Dermis blood vessel endothelial cell (primary cell): ENCODE measurements at regions not wholly inside any gene's neighbourhood (a gene's known extent, or its start where the extent isn't known, plus 50 kb on each side); places are given as distances from the start of the nearest gene placed in this dataset.

ENCODE experiments used
- DNase-seq: peaks from one replicate; pipeline ENCODE4 v3.0.0; 2010

- DNase-seq, result no peak
These were observed 106.4 kb upstream of the FAM20C start for GRCh38 chr7:85883-86515.

GRCh38 chr7:86629-87028, 105.7 kb upstream of the FAM20C start:
- DNase-seq, result no peak

GRCh38 chr7:87047-87446, 105.3 kb upstream of the FAM20C start:
- no peak for DNase-seq

- no peak for DNase-seq
These were observed 104.7 kb upstream of the FAM20C start for GRCh38 chr7:87671-88070.

- no peak for DNase-seq
These were observed 104.1 kb upstream of the FAM20C start for GRCh38 chr7:88095-88926.

- no peak for DNase-seq
These were observed 103.5 kb upstream of the FAM20C start for GRCh38 chr7:88927-89231.

- peak; percentile 82 for DNase-seq
These were observed 102.9 kb upstream of the FAM20C start for GRCh38 chr7:89232-90019.

GRCh38 chr7:90111-91063, 102.0 kb upstream of the FAM20C start:
- peak; percentile 31 for DNase-seq

- DNase-seq, result no peak
These were observed 100.8 kb upstream of the FAM20C start for GRCh38 chr7:91396-92175.

GRCh38 chr7:92231-92674, 100.1 kb upstream of the FAM20C start:
- no peak for DNase-seq

- DNase-seq, result no peak
These were observed 99.3 kb upstream of the FAM20C start for GRCh38 chr7:92888-93672.

- no peak for DNase-seq
These were observed 98.0 kb upstream of the FAM20C start for GRCh38 chr7:94251-94801.

GRCh38 chr7:95180-95862, 97.0 kb upstream of the FAM20C start:
- DNase-seq, result peak; percentile 31

GRCh38 chr7:95863-96260, 96.5 kb upstream of the FAM20C start:
- no peak for DNase-seq

- no peak for DNase-seq
These were observed 95.5 kb upstream of the FAM20C start for GRCh38 chr7:96861-97260.

- no peak for DNase-seq
These were observed 95.0 kb upstream of the FAM20C start for GRCh38 chr7:97310-97841.

- peak; percentile 81 for DNase-seq
These were observed 91.0 kb upstream of the FAM20C start for GRCh38 chr7:101146-102046.

GRCh38 chr7:102047-102711, 90.2 kb upstream of the FAM20C start:
- no peak for DNase-seq
